D721Med (cell line): ENCODE measurements at regions not wholly inside any gene's neighbourhood (a gene's known extent, or its start where the extent isn't known, plus 50 kb on each side); places are given as distances from the start of the nearest gene placed in this dataset.

ENCODE experiments used
- DNase-seq: peaks from one replicate; pipeline ENCODE4 v3.0.0; 2011; ENCODE audit warnings: low spot score; ENCODE audit not compliant: insufficient read length
- FAIRE-seq: peaks from 2 replicates; lab custom pipeline; 2011; peaks lifted over from hg19 to GRCh38; lab: Jason Lieb, UNC
- TF ChIP-seq, protein P1 (sequence below): IDR thresholded peaks from 2 replicates; pipeline ENCODE4 v1.5.1; 2012; ENCODE audit warnings: mild to moderate bottlenecking, control low read depth; ENCODE audit not compliant: insufficient read depth; ENCODE audit errors: missing control alignments

DNA sequence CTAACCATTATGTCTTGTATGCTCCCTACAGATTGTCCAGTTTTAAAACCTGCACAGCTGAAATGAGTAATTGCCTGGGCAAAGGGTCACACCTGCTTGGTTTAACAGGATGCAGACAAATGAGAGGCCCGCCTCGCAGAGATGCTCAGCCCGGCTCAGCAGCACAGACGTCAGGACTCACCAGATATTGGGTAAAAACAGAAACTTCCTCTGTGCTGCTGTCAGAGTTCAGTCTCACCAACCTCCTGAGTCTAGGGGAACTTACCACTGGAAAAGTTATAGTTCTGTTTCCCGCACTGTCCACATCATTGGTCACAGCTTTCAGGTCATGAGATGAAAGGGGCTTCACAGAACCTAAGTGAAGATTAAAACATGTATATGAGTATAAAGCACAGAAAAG, 152.5 kb downstream of the ESM1 start:
- TF ChIP-seq, protein P1, sequence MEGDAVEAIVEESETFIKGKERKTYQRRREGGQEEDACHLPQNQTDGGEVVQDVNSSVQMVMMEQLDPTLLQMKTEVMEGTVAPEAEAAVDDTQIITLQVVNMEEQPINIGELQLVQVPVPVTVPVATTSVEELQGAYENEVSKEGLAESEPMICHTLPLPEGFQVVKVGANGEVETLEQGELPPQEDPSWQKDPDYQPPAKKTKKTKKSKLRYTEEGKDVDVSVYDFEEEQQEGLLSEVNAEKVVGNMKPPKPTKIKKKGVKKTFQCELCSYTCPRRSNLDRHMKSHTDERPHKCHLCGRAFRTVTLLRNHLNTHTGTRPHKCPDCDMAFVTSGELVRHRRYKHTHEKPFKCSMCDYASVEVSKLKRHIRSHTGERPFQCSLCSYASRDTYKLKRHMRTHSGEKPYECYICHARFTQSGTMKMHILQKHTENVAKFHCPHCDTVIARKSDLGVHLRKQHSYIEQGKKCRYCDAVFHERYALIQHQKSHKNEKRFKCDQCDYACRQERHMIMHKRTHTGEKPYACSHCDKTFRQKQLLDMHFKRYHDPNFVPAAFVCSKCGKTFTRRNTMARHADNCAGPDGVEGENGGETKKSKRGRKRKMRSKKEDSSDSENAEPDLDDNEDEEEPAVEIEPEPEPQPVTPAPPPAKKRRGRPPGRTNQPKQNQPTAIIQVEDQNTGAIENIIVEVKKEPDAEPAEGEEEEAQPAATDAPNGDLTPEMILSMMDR: no peak
- DNase-seq (no peak), FAIRE-seq (no peak)

DNA sequence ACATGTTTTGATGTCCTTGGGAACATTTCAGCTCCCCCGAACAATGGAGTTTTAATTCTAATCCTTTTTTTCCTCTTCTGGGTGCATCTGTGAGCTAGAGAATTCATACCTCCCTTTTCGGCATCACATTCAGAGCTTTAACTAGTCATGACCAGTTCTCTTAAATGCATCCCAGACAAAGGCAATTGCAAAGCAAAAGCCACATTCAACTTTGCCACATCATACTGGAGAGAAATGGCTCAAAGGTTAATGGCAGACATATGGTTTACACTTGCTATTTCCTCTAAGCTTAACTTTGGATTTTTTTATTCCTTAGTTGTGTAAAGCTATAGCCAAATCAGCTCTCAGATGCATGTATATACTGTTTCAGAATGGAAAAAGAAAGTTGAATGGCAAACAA, 153.3 kb downstream of the ESM1 start:
- TF ChIP-seq, protein P1: no peak
- FAIRE-seq (no peak), DNase-seq (no peak)

DNA sequence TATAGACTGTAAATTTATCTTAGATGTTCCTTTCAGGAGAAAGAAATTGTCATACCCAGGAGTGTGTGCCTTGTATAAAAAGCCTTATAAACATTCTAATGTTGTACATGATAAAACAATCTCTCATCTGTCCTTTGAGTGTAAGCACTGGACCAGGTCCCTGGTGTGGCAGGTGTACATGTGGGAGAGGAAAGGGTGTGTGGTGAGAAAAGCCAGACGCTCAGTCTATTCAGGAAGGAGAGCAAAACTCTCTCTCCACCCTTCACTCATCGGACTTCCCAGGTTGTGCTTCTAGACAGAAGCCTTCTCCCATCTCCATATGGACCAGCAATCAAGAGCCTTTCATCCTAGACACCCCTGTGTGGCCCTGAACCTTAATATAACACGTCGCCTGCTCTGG, 154.2 kb downstream of the ESM1 start:
- FAIRE-seq (no peak), DNase-seq (no peak)
- TF ChIP-seq, protein P1: no peak

DNA sequence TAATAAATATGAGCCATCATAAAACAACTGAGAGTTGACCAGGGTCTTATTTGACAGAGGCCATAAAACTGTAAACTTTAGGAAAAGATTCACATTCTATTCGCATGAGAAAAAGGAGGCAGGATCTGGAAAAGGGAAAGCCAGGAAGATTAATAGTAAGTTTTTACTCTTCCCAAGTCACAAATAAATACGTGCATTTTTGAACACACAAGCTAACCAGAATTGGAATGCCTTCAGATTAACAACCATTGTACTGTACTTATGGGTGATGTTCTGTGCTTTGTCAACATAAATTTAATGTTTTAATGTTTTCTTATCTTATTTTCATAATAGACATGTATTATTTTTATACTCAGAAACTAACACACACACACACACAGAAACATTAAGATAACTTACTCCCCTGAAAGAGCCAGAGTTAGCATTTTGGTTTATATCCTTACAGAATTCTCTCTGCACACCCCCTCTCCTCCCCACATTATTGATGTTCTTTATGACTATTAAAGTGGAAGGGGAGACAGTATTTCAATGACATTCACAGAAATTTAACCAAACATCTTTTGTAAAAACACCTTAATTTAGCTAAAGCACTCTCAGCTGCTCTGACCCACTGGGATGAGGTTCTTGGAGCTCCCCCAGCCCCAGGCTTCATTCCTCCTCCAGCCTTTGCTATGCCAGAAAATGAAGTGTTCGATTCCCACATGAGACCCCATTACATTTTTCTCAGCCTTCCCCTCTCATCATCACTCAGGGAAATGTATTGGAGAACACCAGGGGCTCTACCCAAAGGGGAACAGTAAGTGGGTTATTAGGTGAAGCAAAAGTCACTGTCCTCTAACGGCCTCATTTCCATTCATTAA, 155.5 kb downstream of the ESM1 start:
- TF ChIP-seq, protein P1: no peak
- FAIRE-seq (no peak), DNase-seq (no peak)

DNA sequence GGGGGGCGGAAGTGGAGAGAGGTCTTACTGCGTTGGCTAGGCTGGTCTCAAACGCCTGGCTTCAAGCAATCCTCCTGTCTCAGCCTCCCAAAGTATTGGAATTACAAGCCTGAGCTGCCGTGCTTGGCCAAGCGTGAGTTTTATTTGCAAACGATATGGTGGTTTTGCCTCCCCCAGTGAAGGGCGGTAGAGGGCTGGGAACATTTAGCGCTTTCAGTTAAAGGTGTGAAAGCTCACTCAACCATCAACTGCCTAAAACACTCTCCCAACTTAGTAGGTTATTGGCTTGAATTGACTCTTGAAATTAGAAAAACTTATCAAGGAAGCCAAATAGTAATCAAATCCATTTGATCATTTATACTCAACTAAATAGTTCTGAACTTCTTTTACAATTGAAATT, 156.3 kb downstream of the ESM1 start:
- no peak for DNase-seq
- TF ChIP-seq, protein P1: no peak
- no peak for FAIRE-seq

DNA sequence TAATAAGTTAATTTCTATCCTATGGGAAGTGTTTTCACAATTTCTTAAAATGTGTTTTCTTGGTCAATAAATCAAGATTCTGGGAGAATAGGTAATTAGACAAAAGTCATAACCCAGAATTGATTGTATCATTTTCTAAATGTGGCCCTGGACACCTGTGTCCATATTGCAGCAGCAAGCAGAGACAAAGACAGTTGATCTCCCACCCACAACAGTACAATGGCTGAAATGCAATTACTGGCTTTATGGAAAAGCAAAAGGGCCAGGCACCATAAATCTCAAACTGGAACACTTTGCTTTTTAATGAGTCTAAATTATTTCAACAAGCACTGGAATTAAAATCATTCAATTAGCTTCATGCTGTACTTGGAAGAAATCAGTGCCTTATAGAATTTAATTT, 157.2 kb downstream of the ESM1 start:
- no peak for FAIRE-seq
- no peak for DNase-seq
- TF ChIP-seq, protein P1: no peak

DNA sequence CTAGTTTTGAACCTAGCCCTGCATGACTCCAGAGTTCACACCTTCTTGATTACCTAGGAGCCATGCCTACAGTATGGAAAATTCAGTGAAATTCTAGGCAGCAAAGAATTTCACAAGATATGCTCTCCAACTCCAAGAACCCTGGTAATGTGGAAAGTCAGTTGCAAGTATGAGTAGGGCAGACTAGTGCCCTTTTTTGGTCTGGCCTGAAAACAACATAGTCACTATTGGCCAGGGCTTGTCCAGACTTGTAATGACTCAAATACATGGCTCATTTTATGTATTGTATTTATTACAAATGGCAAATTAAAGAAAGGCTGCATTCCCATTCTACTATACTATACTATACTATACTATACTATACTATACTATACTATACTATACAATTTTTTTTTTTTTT, 160.4 kb downstream of the ESM1 start:
- DNase-seq (no peak), FAIRE-seq (no peak)
- TF ChIP-seq, protein P1: no peak
